ENCODE measurements at regions not wholly inside any gene's neighbourhood (a gene's known extent, or its start where the extent isn't known, plus 50 kb on each side); places are given as distances from the start of the nearest gene placed in this dataset.

DNA sequence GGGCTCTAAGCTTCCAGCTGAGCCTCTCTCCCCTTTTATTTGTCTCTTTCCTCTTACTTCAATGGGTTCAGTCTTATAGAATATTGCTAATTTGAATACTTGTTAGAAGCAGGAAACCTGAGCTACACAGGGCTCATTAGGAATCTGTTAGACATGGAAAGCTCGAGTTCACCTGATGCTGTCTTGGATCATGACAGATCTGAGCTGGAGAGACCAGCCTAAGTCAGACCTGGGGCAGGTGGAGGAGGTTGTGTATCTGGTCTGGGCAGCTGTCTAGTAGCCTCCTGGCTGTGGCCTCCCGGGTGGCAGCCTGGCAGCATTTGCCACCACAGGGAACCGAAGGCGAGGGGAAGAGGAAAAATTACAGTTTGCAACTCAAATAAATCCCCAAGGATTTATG, 185.9 kb downstream of the ICOS start:
- Histone ChIP-seq H4K20me1 (ENCODE audit: insufficient read depth) (no peaks in the 10 kb centered on the region), H3K9ac (ENCODE audit: low read length) (no peak overlapping the region), H3K36me3 (ENCODE audit: control insufficient read depth in 1 of 2, insufficient read depth in 2 of 2, low read length in 2 of 2) (no peaks in the 10 kb centered on the region), H3K27me3 (ENCODE audit: insufficient read depth, low read length) (peaks cover 28% of the 10 kb centered on the region), H3K4me2 (ENCODE audit: low read length) (no peak overlapping the region), H3K9me3 (ENCODE audit: control insufficient read depth in 1 of 2, insufficient read depth in 1 of 2, low read depth in 1 of 2, low read length in 2 of 2) (no peaks in the 10 kb centered on the region), H3K4me3 (replicated peaks in 1 of 2; ENCODE audit: low read depth in 1 of 2, low read length in 2 of 2) (no peak overlapping the region), H2AFZ (ENCODE audit: low read depth, low read length, poor library complexity, severe bottlenecking) (no peak overlapping the region), H3K27ac (ENCODE audit: low read depth, low read length) (no peak overlapping the region), H3K4me1 (ENCODE audit: control insufficient read depth in 1 of 2, insufficient read depth in 2 of 2, low read length in 2 of 2) (0 out of 4 replicates have a peak, but pooled peaks cover 0 to 3% of the 10 kb centered on the region in 2 experiments), H3K79me2 (ENCODE audit: insufficient read depth, low read length) (no peaks in the 10 kb centered on the region), H3K9me2 (ENCODE audit: insufficient read depth) (no peaks in the 10 kb centered on the region)
- no TSS peak for BruUV-seq (replicated peaks)
- RAD21 ChIA-PET (ENCODE audit: low non-redundant PET in 1 of 2, low total read pairs in 2 of 2, uncharacterized antibody in 2 of 2, unreplicated experiment in 2 of 2), result no interaction called here
- TF ChIP-seq EZH2phosphoT487 (IDR thresholded peaks at IDR 0.05; ENCODE audit: borderline replicate concordance), result no peak
- TF ChIP-seq RAD21 (IDR thresholded peaks at IDR 0.05; ENCODE audit: low read depth), result no peak
- TF ChIP-seq SIN3A (IDR thresholded peaks at IDR 0.05; ENCODE audit: low read depth), result no peak
- no peak for ATAC-seq
- no peak for DNase-seq (ENCODE audit: low read depth, low spot score)
- CTCF ChIA-PET, result no interaction called here
- intact Hi-C loops (cut with micrococcal nuclease), result no loop called here
- POLR2A ChIA-PET, result no interaction called here

DNA sequence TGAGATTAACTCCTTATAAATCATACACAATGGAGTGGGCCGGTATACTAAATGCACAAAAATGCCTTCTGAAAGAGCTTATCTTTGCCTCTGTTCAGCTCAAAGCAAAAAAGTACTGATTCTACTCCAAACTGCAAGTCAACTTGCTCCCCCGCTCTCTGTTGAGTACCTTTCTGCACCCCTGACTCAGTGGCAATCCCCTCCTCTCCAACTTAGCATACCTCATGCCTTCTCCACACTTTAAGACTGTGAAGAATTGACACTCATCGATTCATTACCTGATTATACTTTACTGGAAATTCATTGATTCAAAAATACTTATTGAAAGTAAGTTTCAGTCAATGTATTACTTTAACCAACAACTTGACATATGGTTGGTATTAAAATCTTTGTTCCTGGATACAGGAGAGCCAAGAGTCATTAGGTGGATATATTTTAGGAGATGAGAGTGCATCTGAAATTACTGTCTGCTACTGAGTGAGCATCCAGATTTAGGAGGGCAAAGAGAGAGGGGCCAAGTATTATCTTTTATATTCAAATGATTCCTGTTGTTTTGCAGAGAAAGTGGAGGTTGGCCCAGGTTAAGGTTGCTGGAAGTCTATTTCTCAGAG, 187.7 kb downstream of the ICOS start:
- intact Hi-C loops (cut with micrococcal nuclease), result no loop called here
- H3K79me2 ChIP-seq (ENCODE audit: insufficient read depth, low read length), result no peaks in the 10 kb centered on the region
- H2AFZ ChIP-seq (ENCODE audit: low read depth, low read length, poor library complexity, severe bottlenecking), result no peak overlapping the region
- H3K36me3 ChIP-seq (ENCODE audit: control insufficient read depth in 1 of 2, insufficient read depth in 2 of 2, low read length in 2 of 2), result no peaks in the 10 kb centered on the region
- ChIA-PET CTCF (no interaction called here), RAD21 (ENCODE audit: low non-redundant PET in 1 of 2, low total read pairs in 2 of 2, uncharacterized antibody in 2 of 2, unreplicated experiment in 2 of 2) (no interaction called here), POLR2A (no interaction called here)
- DNase-seq (ENCODE audit: low read depth, low spot score) (no peak), ATAC-seq (no peak)
- no peak overlapping the region for H3K27ac ChIP-seq (ENCODE audit: low read depth, low read length)
- peaks cover 28% of the 10 kb centered on the region for H3K27me3 ChIP-seq (ENCODE audit: insufficient read depth, low read length)
- H3K9ac ChIP-seq (ENCODE audit: low read length), result no peak overlapping the region
- 0 out of 4 replicates have a peak, but pooled peaks cover 0 to 3% of the 10 kb centered on the region in 2 experiments for H3K4me1 ChIP-seq (ENCODE audit: control insufficient read depth in 1 of 2, insufficient read depth in 2 of 2, low read length in 2 of 2)
- BruUV-seq (replicated peaks), result no TSS peak
- H3K4me3 ChIP-seq (replicated peaks in 1 of 2; ENCODE audit: low read depth in 1 of 2, low read length in 2 of 2), result no peak overlapping the region
- no peak overlapping the region for H3K4me2 ChIP-seq (ENCODE audit: low read length)
- H4K20me1 ChIP-seq (ENCODE audit: insufficient read depth), result no peaks in the 10 kb centered on the region
- no peaks in the 10 kb centered on the region for H3K9me2 ChIP-seq (ENCODE audit: insufficient read depth)
- no peaks in the 10 kb centered on the region for H3K9me3 ChIP-seq (ENCODE audit: control insufficient read depth in 1 of 2, insufficient read depth in 1 of 2, low read depth in 1 of 2, low read length in 2 of 2)
- TF ChIP-seq SIN3A (IDR thresholded peaks at IDR 0.05; ENCODE audit: low read depth) (no peak), JUND (IDR thresholded peaks at IDR 0.05) (no peak), CBX3 (IDR thresholded peaks at IDR 0.05; ENCODE audit: low read depth) (no peak), CEBPB (IDR thresholded peaks at IDR 0.05; ENCODE audit: low read depth) (no peak), EZH2phosphoT487 (IDR thresholded peaks at IDR 0.05; ENCODE audit: borderline replicate concordance) (no peak), ZNF274 (IDR thresholded peaks at IDR 0.05; ENCODE audit: low read depth, low read length) (no peak), YY1 (IDR thresholded peaks at IDR 0.05; ENCODE audit: extremely low read depth, insufficient replicate concordance, low read depth, low read length) (no peak), ZFX (IDR thresholded peaks at IDR 0.05) (no peak), RAD21 (IDR thresholded peaks at IDR 0.05; ENCODE audit: low read depth) (no peak), POLR2AphosphoS5 (IDR thresholded peaks at IDR 0.05; ENCODE audit: low read depth, low read length) (no peak), CTCF (IDR thresholded peaks at IDR 0.05 in 2 of 3, conservative IDR thresholded peaks at IDR 0.05 in 1 of 3; ENCODE audit: borderline replicate concordance in 1 of 3, insufficient read depth in 1 of 3, low read depth in 2 of 3, low read length in 2 of 3) (no peak), SRF (IDR thresholded peaks at IDR 0.05; ENCODE audit: low read depth) (no peak), SP1 (IDR thresholded peaks at IDR 0.05; ENCODE audit: low read depth) (no peak), POLR2A (IDR thresholded peaks at IDR 0.05; ENCODE audit: borderline replicate concordance, extremely low read depth, insufficient read depth, insufficient read length) (no peak), FOSL1 (IDR thresholded peaks at IDR 0.05; ENCODE audit: low read depth) (no peak), TCF7L2 (IDR thresholded peaks at IDR 0.05; ENCODE audit: borderline replicate concordance, extremely low read depth, insufficient read depth, insufficient read length) (no peak)
- TF ChIP-seq, protein P1, sequence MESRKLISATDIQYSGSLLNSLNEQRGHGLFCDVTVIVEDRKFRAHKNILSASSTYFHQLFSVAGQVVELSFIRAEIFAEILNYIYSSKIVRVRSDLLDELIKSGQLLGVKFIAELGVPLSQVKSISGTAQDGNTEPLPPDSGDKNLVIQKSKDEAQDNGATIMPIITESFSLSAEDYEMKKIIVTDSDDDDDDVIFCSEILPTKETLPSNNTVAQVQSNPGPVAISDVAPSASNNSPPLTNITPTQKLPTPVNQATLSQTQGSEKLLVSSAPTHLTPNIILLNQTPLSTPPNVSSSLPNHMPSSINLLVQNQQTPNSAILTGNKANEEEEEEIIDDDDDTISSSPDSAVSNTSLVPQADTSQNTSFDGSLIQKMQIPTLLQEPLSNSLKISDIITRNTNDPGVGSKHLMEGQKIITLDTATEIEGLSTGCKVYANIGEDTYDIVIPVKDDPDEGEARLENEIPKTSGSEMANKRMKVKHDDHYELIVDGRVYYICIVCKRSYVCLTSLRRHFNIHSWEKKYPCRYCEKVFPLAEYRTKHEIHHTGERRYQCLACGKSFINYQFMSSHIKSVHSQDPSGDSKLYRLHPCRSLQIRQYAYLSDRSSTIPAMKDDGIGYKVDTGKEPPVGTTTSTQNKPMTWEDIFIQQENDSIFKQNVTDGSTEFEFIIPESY (IDR thresholded peaks at IDR 0.05; ENCODE audit: extremely low read depth, insufficient replicate concordance, low read length), result no peak
- TF ChIP-seq, protein P2, sequence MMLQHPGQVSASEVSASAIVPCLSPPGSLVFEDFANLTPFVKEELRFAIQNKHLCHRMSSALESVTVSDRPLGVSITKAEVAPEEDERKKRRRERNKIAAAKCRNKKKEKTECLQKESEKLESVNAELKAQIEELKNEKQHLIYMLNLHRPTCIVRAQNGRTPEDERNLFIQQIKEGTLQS (IDR thresholded peaks at IDR 0.05), result no peak
